GM11168 (cell line): ENCODE measurements at regions not wholly inside any gene's neighbourhood (a gene's known extent, or its start where the extent isn't known, plus 50 kb on each side); places are given as distances from the start of the nearest gene placed in this dataset.

ENCODE experiments used
- in situ Hi-C: fragments of 300-500 bp; cut with MboI; formaldehyde crosslinking; loops from one replicate; pipeline ENCODE4 v1.12.0; 2022; ENCODE audit warnings: low sequenced_read_pairs; ENCODE audit not compliant: unreplicated experiment

DNA sequence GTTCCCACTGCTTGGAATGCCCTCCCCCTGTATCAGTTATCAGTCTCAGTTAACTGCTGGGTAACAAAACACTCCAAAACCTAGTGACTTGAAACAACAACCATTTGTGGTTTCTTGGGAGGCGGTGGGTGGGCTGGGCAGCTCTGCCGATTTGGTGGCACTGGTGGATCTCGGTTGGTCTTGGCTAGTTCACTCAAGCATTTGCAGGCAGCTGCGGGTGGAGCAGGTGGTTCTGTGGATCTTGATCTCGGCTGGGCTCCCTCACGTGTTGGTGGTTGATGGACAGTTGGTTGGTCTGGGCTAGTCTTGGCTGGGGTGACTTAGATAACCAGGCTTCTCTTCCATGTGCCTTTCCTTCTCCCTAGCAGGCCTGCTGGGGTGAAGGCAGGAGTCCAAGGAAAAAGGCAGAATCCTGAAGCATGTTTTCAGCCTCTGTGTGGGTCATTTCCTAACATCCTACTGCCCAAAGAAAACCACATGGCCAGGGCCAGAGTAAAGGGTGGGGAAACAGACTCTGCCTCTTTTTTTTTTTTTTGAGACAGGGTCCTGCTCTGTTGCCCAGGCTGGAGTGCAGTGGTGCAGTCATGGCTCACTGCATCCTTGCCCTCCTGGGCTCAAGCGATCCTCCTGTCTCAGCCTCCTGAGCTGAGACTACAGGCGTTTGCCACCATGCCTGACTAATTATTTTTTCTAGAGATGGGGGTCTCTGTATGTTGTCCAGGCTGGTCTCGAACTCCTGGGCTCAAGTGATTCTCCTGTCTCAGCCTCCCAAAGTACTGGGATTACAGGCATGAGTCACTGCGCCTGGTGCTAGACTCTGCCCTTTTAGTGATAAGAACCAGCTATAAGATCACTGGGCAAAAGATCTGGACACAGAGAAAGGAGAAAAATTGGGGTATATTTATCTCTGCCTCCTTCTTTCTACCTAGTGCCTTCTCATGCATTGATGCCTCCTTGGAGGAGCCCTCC lies 183.7 kb downstream of the RGS3 start:
- in situ Hi-C loops = loop anchor here (5.0 kb wide), 1 partner anchor 45 kb away; no protein-coding TSS in a partner anchor

DNA sequence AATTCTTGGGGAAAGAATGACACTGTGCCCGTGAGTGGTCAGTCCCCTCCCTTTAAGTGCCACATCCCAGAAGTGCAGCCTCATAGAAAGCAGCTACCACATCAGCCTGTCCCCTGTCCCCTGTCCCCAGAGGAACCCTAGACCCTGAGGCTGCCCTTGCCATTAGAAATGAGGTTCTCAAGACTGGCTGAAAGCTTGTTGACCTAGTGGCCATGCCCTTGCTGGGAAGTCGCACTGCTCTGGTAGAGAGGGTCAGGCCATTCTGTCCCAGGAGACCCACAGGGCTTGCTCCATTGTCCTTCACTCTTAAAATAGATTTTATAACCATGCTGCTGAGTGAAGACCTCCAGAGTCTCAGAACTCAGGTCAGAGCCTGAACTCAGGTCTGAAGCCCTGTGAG lies 184.5 kb downstream of the RGS3 start:
- in situ Hi-C loops = loop anchor here (5.0 kb wide), 1 partner anchor 46 kb away; no protein-coding TSS in a partner anchor

DNA sequence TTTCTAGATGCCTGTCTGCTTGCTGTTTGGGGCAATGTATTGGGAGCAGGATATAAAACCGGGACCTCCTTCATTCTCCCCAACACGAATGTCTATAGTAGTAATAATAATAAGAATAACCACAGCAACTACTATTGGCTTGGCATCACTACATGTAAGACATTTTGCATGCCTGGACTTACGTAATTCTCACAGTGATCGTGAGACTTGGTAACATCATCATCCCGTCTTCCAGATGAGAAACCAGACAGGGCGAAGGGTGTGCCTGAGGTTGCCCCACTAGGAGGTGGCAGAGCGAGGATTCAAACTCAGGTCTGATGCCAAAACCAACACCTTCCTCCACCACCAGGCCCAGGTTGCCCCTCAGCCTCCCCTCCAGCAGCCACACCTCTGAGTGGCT lies 185.1 kb downstream of the RGS3 start:
- in situ Hi-C loops = loop anchor here (5.0 kb wide), 1 partner anchor 46 kb away; no protein-coding TSS in a partner anchor

DNA sequence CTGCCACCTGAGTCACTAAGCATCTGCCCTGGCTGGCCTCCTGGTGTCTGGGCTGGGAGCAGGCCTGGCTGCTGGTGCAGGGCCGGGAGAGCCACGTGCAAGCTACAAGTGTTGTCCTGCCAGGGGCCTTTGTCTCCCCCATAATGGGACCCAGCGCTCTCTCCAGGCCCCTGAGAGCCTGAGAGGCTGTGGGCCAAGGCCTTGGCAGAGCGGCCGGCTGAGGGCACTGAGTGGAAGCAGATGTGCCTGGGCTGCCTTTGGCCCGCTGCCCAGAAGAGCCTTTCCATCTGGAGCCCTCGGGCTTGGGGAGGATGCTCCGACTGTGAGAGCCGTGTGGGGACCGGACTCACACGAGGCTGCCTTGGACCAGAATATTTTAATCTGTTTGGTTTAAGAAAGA lies 185.5 kb downstream of the RGS3 start:
- in situ Hi-C loops = loop anchor here (5.0 kb wide), 1 partner anchor 47 kb away; no protein-coding TSS in a partner anchor

DNA sequence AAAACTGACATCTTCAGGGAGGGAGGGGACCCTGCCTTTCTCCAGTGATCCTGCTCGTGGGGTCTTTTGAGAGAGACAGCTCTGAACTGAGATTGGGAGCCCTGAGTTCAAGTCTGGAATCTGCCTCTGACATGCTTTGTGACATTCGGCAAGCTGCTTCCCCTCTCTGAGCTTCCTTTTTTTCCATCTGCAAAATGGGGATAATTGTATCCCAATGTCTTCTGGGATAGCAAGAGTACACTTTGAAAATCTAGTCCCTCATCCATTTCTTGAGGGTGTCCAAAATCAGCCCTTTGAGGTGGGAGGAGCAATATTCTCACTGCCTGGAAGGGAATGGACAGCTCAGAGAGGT lies 186.3 kb downstream of the RGS3 start:
- in situ Hi-C loops = loop anchor here (5.0 to 25.0 kb wide), 2 partner anchors 48 to 338 kb away; partner anchors contain the start of gene RNF183

DNA sequence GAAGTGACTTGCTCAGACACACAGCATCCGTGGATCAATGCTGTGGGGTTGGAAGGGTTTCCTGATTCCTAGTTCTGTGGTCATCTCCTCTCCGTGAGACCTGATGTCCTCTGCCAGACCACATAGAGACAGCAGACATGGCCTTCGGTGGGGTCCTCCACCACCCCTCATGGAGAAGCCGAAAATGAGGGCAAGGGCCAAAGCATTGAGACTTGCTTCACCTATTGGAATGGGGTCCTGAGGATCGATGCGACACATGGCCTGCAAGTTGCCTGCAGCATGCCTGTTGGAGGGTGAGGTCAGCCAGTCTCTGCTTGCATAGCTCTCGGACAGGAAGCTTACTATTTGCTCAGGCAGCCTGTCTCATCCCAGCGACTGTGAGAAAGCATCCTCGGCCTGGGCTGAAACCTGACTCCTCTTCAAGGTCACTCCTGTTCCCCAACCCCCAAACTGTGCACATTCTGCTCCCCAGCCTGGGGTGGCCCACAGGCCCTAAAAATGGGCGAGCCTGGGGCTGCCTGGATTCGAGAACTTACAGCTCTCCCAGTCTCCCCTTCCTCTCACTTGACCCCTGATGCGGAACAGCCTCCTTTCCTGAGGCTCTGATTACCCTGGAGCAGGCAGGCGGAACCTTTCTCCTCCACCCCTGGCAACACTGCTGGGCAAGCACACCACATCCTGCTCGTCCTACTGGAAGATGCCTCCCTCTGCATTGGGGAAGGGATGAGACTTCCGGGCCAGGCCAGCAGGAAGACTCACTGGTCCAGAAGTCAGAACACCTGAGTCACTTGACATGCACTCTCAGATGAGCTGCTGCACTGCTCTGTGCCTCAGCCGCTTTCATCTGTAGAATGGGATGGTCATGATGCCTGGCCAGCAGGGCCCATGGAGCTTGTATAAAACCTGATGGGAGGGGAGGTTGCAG lies 186.9 kb downstream of the RGS3 start:
- in situ Hi-C loops = loop anchor here (25.0 kb wide), 1 partner anchor 338 kb away; the partner anchor contains the start of gene RNF183

DNA sequence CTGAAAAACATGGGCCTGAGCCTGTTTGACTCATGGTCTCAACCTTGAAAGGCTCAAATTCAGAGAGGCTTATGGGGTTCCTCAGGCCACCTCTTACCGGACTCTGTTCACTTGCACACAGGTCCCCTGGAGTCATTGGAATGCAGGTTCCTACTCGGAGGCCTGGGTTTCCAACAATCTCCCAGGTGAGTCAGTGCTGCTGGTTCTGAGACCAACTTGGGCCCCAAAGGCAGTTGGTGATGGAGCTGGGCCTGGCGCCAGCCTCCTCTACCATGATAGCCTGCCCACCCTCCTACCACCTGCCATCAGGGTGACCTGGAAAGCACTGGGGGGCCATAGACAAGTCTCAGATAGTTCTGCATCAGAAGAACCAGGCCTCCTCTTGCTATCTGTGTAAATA lies 188.4 kb downstream of the RGS3 start:
- in situ Hi-C loops = loop anchor here (25.0 kb wide), 1 partner anchor 340 kb away; the partner anchor contains the start of gene RNF183

DNA sequence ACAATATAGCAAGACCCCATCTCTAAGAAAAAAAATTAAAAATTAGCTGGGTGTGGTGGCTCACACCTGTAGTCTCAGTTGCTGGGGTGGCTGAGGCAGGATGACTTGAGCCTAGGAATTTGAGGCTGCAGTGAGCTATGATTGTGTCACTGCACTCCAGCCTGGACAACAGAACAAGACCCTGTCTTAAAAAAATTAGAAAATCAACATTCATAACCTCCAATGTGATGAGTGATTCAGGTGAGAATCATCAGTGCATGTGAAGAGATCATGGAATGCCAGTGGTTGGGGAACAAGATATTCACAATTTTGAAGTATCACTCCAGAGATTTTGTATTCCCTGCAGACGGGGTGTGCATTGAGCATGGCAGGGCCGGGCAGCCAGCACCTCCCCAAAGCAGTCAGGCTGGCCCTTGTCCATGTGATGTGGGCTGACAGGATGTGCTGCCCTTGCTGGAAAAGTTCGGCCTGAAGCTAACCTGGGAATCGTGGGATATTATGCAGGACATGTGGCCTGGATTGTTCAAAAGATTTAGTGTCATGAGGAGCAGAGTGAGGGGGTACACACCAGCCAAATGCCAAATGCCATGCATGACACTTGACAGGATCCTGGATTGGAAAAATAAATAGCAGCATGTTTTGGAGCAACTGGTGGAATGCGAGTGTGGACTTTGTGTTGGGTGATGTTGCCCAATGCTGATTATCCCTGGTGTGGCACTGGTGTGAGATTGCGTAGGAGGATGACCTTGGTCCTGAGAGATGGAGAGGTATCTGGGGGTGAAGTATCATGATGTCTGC lies 189.0 kb downstream of the RGS3 start:
- in situ Hi-C loops = loop anchor here (25.0 kb wide), 1 partner anchor 340 kb away; the partner anchor contains the start of gene RNF183

DNA sequence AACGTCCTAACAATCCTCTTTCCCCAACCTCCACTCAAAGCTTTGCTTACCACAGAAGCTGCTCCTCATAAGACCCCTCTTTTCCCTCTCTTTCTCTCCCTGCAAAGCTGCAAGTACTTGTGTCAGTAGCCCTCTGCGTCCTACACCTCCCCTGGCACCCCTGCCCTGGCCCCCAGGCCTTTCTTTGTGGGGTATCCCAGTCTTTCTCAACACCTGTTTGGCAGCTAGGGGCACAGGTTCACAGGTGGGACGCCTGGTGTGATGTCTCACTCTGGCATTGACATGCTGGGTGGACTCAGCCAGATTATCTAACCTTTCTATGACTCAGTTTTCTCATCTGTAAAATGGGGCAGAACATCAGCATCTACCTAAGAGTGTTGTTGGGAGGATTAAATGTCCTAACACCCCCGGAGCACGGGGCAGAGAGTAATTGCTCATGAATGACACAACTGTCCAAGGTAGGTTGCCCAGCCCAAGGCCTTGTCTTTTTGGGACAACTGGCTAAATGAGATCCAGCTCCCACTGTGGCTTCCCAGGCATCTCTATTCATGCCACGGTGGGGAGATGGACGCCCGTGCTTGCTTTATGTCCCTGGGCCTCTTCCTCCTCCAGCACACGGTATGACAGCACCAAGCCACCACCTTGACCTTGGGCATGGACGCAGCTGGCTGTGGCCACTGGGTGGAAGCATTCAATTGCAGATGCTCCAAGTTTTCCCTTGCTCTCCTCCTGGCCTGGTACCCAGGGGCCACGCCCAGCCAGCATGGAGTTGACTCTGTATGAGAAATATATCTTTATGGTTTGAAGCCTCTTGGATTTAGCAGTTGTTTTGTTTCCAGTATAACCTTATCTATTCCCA lies 190.4 kb downstream of the RGS3 start:
- in situ Hi-C loops = loop anchor here (25.0 kb wide), 1 partner anchor 342 kb away; the partner anchor contains the start of gene RNF183

DNA sequence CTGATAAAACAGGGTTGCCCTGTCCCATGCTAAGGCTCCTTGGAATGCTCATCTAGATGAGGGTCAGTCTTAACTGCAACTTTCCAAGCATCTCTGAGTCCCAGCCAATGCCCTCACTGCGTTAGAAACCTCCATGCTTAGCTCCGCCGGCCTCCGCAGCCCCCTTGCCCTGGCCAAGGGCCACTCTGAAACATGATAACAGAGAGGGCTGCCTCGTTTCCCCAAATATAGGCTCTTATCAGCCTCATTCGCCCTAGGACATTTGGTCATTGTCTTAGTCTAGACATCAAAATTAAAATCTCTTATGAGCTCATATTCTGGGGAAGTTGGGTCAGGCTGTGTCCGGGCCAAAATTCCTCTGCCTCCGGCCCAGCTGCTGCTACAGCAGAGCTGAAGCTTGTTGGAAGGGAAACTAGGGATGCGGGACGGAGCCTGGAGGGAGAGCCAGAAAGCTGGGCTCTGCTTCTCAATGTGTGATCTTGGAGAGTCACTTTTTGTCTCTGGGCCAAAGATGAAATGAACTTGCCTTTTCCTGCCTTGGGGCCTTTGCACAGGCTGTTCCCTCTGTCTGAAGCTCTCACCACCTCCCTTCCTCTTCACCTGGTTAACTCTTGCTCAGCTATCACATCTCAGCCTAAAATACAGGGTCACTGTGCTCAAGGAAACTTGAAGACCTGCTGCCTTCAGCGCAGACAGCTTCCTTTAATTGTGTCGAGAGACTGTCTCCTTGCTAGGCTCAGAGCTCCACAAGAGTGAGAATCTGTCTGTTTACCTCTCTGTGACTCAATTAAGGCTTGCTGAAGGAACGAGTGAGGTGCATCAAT lies 191.3 kb downstream of the RGS3 start:
- in situ Hi-C loops = loop anchor here (5.0 to 25.0 kb wide), 2 partner anchors 203 to 343 kb away; partner anchors contain the start of gene RNF183

DNA sequence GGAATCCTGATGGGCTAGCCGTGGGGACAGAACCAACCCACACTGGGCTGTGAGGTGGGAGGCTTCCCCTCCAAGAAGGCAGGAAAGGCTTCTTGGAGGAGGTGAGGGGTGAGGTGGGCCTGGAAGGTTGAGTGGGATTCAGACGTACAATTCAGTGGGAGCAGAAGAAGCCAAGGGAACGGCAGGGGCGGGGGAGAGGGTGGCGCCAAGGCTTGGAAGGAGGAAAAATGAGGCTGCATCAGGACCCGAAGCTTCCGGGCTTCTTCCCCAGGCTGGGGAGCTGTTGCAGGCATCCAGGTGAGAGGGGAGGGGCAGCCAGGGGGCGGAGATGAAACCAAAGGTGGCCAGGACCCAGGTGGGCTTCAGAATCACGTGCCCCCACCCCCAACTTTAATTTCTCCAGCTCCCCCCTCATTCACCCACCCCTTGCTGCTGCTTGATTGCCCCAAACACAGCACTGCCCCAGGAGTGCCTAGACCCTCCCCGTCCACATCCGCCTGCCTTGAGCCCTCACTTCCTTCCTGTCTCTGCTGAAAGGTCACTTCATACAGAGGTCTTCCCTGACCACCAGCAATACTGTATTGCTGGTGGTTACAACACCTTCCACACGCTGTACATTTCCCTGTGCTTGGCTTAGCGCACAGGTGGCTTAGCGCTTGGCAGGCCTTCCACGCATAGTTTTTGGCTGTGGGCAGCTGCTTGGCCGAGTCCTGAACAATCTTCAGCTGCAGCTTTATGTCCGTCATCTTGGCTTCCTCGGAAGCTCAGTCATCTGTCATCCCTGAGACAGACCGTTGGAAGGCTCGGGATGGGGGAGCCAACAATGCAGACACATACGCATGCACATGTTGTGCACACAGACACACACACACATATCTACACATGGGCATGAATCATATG lies 193.5 kb downstream of the RGS3 start:
- in situ Hi-C loops = loop anchor here (5.0 to 25.0 kb wide), 2 partner anchors 205 to 345 kb away; partner anchors contain the start of gene RNF183

DNA sequence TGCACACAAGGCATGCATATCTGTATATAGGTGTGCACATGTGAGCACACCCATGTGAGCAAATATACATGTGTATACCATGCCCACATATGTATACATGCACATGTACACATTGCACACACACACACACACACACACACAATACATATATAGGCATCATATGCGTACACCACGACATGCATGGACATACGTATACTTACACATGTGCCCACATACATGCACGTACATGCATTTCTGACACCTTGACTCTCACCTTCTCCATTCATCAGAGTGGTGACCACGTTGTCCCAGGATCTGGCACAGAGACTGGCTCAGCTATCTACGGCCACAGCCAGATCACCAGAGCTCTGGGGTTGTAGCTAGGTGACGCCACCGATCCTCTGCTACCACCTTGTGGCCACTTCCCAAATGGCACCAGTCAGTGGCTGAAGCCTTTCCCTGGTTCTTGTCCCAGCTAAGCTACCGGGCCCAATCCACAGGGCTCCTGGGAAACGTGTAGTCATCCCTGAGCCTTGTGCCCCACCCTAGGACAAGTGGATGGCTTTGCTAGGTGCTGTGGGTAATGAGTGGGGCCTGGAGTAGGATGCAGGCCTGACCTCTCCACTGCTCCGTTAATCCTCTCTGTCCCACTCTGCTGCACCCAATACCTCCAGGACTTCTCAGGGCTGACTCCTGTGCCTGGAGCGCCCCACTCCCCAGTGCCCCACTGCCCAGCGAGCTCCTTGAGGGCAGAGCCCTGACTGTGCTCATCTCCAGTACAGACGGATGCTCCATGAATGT lies 194.4 kb downstream of the RGS3 start:
- in situ Hi-C loops = loop anchor here (5.0 to 25.0 kb wide), 2 partner anchors 206 to 346 kb away; partner anchors contain the start of gene RNF183

DNA sequence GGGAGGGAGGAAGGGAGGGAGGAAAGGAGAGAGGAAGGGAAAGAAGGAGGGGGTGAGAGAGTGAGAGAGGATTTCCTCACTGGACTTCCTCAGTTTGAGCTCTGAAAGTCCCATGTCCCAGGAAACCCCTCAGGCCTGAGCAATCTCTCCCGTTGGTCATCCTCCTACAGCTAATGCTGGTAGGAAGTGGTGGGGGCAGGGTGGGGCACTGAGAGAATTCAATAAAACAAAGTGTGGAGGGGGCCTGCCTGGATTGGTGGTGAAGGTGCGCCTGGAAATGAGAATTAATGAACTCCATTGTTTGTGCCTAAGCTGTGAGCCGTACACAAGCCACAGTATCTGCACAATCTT lies 195.0 kb downstream of the RGS3 start:
- in situ Hi-C loops = loop anchor here (5.0 to 25.0 kb wide), 2 partner anchors 206 to 346 kb away; partner anchors contain the start of gene RNF183

DNA sequence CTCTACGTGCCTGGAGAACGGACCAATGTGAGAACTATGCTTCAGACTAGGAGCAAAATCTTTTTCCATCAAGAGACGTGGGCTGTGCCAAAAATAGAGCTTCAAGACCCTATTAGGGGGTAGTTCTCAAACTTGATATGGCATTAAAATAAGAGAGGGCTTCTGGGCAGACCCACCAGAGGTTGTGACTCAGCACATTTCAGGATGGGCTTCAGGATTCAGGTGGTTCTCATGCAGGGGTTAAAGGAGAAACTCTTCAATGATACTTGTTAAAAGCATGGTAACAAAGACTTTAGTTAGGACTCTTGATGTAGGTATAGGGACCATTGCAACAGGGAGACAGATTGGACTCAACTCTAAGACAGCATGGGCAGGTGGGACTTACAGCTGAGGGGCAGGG lies 195.5 kb downstream of the RGS3 start:
- in situ Hi-C loops = loop anchor here (5.0 to 25.0 kb wide), 2 partner anchors 207 to 347 kb away; partner anchors contain the start of gene RNF183

DNA sequence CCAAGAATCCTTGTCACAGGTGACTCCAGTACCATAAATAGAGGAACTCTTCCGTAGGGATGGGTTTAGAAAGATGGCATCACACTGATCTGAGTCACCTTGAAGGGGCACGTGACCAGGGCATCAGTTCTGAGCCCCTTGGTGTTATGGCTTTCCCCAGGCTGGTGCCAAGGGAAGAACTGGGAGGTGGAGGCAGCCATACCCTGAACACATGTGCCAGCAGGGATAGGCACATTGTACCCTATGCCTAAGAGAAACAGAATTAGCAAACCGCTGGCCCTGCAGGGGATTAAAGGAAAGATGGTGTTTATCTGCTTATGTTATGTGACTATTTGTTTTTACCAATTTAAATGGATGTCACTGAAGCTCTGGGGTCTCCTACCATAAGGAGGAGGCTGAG lies 196.2 kb downstream of the RGS3 start:
- in situ Hi-C loops = loop anchor here (5.0 to 25.0 kb wide), 2 partner anchors 207 to 347 kb away; partner anchors contain the start of gene RNF183
